ENCODE measurements at regions not wholly inside any gene's neighbourhood (a gene's known extent, or its start where the extent isn't known, plus 50 kb on each side); places are given as distances from the start of the nearest gene placed in this dataset.
A peak's percentile ranks its signal among the peaks of the same experiment; 100 is the strongest.
"Not testable (repeated sequence)": the region's sequence is repeated elsewhere in the genome, so short reads cannot be mapped to it uniquely, and the experiment has no call there.

DNA sequence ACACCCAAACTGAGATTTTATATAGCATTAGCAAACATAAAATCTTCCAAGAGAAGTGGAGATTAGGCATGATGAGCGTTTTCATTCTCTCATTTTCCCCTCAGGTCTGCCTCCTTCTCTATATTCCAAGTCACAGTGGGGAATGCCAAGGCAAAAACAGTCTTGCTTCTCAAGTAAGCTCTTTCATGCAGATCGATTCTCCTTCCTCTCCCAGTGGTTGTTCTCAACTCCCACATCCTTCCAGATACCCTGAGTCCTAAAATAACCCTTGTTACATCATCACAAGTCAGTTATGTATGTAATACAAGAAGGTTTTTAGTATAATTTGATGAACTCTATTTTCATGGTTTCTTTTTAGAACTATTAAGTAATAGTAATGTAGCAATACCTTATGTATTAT, 150.6 kb downstream of the TXNL1 start:
- ATAC-seq: no peak

DNA sequence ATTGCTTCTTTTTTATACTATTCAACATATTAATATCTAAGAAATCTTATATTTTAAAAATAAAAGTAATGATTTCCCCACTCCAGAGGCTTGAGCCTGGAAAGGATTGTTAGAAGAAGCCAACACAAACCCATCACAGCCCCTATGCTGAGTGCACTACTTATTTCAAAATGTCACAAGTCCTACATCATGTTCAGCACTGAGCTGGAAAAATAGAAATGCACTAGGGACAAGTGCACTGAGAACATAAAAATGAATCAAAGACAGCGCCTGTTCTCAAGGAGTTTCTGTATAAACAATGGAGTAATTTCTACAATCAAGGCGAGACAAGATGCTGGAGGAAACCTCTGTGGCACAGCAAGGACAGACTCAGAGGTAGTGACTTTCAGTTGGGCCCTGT, 155.0 kb downstream of the TXNL1 start:
- ATAC-seq: no peak

DNA sequence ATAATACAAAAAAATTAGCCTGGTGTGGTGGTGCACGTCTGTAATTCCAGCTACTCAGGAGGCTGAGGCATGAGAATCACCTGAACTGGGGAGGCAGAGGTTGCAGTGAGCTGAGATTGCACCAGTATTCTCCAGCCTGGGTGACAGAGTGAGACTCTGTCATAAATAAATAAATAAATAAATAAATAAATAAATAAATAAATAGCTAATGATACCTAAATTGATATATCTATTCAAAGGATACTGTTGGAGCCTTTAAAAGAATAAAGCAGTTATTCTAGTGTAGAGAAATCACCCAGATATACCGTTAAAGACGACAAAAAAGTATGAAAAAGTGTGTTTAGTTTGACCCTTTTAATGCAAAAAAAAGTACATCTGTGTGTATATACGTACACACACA, 155.6 kb downstream of the TXNL1 start:
- not testable (repeated sequence) for ATAC-seq

DNA sequence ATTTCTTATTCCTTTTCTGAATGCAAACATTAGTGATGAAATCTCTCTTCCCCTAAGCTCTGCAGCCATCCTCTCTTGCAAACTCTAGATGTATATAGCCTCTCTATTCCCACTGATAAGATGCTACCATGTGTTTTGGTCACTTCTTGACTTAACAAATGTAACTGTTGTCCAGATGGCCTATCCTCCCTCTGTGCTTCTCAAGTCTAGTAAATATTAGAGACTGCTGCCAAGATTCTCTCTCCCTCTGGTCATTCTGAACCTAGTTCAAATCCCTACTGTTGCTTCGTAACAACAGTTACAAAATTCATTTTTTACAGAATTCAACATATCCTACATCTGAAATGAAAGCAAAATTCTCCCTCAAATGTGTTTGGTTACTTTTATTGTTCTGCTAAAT, 156.6 kb downstream of the TXNL1 start:
- ATAC-seq: no peak

DNA sequence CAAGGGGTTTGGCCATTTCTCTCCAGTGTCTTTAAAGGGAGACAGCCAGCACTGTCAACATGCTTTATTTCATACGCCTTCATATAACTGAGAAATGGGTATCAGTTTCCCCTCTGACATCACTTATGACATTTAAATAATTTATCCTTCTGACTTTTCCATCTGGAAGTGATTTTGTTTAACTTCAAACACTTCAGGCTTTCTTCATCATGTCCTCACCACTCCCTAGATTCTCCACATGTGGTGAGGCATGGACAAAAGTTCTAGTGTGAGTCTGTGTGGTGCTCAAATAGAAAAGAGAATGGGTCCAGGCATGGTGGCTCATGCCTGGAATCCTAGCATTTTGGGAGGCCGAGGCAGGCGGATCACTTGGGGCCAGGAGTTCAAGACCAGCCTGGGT, 158.6 kb downstream of the TXNL1 start:
- ATAC-seq: no peak

DNA sequence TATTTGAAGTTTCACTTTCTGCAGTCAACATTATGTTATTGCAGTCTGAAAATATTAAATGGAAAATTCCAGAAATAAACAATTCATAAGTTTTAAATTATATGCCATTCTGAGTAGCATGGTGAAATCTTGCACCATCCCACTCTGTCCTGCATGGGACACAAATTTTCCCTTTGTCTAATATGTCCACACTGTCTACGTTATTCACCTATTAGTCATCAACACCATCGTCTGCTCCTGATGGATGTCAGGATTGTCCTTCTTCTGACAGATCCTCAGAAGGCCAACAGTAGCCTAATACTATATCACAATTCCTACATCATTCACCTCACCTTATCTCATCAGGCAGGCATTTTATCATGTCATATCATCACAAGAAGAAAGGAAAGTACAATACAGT, 163.1 kb downstream of the TXNL1 start:
- no peak for ATAC-seq

DNA sequence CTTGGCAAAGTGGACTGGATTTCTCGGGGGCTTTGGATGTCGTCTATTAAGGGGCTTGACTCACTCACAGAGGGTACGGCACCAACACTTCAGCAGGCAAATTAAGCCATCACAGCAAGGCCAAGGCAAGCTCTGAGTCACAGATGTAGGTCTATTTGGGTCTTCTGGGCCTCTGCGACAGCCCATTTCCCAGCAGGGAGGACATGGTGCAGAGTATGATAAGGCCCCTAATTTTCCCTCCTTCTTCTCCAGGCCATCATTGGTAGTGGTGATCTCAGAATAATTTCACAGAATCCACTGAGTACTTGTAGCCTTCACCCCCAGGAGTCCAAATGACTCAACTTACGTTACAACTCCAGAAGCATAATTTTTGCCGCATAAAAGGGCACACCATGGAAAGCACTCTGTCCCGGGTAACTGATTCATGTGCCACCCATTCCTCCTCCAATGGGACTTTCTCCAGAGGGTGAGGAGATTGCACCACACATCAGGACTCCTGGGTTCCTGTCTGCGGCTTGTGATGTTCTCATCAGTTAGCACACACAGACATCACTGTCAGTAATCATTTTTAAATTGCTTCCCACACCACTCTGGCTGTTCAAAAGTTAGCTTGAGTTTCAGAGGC, 164.9 kb downstream of the TXNL1 start:
- ATAC-seq: no peak

DNA sequence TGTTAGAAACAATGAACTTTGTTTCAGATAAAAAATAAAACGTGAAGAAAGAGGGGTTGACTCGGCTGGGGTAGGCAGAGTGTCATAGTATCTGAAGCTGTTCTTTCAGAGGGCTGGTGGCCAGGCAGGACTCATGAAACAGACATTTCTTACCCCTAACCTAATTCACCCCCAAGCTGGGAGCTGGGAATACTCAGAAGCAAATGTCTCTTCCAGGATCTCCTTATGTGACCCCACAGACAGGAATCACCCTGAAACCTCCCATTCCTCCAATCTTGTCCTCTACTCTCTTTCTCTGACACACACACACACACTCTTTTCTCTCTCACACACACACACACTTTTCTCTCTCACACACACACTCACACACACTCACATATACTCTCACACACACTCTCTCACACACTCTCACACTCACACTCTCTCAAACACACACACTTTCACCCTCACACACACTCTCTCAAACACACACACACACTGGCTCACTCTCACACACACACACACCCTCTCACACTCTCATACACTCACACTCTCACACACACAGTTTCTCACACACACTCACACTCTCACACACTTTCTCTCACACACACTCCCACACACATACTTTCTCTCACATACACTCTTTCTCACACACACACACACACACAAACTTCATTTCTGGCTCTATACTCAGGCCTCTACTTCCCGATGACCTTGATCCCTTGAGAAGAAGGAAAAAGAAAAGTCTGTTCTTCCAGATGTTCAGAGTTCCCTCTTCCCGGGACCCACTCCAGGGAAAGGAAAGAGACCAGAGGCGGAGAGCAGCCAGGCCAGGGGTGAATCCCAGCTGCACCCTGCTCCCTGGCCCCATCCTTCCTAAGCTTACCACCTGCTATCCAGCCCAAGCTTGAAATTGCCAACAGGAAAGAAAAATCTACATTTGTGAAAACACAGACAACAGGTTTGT, 167.7 kb downstream of the TXNL1 start:
- ATAC-seq: no peak

DNA sequence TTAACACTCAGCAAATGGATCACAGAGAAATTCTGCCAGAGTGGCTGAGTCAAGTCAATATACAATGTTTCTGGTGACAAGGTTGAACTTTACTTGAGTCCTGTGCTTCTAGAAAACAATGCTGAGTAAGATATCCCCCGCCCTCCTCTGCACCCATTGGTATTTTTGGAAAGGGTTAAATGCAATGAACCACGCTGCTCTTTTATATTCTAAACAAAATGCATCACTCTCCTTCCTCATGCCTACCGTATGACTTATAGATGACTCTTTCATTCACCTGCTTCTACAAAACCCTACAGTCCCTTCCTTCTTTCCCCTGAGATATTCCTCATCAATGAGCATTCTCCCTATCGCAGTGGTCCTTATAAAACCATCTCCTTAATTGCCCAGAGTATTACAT, 168.8 kb downstream of the TXNL1 start:
- ATAC-seq: peak; percentile 90

DNA sequence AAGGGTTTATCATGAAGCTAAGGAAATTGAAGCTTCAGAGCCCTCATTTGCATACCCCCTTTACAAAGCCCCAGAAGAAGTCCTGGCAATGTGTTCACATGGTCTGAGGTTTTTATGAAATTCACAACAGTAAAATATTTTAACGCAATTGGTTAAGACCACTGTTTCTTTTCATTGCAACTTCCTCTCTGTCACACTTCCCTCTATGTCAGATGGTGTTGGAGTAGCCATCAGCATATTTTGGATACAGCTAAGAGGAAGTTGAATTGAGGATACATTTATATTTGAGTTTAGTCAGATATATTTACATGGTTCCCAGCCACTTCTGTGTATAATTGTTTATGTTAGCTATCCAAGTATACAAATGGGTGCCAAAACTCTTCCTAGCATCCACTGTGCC, 170.0 kb downstream of the TXNL1 start:
- peak; percentile 16 for ATAC-seq

DNA sequence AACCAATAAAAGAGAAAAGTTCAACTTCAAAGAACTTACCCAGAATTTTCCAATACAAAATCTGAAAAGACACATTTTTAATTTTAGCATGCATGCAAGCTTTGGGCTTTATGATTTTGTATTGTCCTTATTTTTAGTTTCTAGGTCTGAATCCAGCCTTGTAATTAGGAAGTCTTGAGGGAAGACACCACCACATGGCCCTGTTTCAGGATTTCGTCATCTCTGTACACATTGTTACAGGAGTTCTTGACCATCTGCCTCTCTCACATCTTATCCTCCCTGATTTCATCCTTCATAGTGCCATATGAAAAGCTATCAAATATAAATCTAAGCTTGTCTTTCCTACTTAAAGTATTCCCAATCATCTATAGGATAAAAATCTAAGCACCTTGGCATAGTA, 176.1 kb downstream of the TXNL1 start:
- no peak for ATAC-seq

DNA sequence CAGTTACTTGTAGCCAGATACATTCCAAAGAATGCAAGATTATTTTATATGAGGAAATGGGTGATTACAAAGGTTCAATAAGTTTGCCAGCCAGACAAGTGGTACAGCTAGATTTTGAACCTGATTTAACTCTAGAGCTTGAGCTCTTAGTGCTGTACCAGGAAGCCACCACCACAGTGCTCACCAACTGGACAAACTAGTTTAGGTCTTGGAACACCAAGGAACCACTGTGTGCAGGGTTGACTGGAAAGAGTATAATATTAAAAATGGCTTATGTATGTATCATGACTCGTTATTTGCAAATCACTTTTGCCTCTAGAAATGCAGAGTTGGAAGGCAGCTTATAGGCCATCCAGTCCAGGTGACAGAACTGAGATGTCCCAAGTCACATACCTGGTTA, 177.2 kb downstream of the TXNL1 start:
- ATAC-seq: peak; percentile 97

DNA sequence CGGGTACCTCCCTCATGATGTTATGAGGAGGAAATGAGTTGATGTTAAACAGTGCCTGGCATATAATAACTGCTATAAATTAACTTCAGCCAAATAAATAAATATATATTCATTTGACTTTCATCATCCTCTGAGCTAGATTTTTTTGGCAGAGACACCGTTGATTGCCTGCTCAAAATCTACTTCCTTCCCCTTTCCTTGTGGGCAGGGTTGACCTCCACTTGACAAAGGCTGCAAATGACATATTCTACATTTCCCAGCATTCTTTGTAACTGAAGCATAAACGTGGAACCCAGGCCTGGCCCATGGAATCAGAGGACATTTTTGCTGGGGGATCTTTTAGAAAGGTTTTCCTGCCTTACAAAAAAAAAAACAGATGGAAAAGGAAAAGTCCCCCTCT, 177.8 kb downstream of the TXNL1 start:
- no peak for ATAC-seq

DNA sequence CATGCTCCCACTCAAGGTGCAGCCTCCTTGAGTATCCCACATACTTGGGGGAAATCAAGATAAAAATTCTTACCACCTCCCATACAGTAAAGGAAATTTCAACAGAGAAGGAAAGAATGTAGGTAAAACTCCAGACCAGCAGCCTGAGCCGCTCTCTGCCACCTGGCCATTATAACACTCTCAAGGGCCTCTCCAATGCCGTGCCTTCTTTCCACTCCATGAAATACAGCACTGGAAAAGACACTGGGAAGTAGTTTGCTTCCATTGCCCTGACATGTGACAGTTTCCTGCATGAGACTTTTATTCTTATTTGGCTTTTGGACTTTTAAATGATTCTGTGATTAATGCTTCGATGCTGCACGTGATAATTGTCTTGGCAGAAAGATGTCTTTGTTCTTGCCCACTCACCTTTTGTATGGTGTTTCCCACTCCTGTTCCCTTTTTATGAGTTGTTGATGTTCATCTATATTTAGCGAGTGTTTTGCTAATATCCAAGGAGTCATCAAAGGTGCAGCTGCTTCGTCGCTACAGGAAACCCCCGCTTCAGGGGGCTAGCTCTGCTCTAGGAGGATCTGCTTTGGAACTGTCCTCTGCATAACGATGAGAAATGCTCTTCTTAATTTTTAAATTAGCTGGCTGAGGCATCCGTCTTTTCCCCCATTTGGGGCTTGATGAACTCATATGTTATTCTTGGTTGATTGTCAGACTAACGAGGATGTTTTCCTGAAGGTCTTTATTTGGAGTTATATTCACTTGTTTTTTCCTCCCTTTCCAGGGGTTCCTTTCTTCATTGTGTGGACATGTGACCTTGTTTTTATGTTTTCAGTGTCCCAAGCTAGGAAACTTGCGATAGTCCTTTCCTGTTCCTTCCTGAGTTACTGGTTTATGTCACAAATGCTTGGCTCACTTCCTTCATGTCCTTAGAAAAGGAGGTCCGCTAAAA, 179.4 kb downstream of the TXNL1 start:
- ATAC-seq: no peak

DNA sequence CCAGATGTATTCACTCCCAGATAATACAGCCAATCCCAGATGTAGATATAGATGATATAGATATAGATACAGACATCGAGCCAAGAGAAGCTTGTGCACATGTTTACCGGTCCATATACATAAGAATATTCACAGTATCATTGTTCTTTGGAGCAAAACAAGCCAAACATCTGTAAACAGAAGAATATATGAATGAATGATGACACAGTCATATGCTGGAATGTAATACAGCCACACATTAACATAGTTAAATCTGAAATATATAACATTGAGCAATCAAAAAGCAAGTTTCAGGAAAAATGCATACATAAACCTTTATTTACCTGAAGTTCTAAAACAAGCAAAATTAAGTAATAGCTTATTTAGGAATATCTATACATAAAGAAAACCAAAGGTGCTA, 182.5 kb downstream of the TXNL1 start:
- ATAC-seq: no peak

DNA sequence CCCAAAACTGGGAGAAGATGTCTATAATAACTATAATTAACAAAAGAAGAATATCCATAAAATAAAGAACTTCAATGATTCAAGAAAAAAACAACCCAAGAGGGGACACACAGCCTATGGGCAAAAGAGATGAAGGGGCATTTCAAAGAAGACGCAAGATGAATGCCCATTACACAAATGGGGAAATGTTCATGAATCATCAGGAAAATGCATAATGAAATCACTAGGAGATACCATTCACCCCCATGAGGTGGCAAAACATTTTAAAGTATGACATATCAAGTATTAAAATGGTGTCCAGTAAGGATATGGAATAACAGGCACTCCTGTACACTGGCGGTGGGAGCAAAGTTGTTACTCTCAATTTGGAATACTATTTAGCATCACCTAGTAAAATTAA, 183.3 kb downstream of the TXNL1 start:
- ATAC-seq: no peak

DNA sequence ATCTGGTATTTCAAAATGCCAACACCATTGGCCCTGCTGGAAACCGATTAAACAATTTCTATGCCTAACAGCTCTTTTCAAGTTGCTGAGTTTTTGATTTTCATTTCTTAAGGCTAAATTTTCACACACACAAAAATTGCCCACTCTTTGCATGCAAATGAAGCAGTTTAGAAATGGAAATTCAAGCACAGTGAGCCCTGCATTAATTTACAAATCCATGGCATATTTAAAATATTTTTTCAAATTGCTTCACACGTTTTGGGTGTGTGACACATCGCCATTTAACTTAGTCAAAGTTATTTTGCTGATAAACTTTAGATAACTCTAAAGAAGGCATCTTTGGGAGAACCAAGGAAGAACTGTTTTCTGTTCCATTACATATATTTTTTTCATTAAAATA, 184.8 kb downstream of the TXNL1 start:
- no peak for ATAC-seq

DNA sequence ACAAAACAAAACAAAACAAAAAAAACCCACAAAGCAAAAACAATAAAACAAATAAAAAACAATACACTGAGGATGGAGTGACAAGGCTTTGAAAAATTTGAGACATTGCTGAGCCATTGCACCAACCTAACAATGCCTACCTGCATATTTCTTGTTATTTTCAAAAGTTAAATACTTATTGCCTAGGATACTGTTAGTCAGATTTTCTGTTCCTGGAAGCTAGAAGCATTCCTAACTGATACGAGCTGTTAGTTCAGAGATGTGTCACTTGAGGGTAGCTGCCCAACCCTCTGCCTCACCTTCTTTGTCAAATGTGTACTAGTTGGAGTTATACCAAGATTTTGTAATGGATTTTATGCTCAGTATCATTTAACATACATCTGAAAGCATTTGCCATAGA, 187.2 kb downstream of the TXNL1 start:
- peak; percentile 63 for ATAC-seq

DNA sequence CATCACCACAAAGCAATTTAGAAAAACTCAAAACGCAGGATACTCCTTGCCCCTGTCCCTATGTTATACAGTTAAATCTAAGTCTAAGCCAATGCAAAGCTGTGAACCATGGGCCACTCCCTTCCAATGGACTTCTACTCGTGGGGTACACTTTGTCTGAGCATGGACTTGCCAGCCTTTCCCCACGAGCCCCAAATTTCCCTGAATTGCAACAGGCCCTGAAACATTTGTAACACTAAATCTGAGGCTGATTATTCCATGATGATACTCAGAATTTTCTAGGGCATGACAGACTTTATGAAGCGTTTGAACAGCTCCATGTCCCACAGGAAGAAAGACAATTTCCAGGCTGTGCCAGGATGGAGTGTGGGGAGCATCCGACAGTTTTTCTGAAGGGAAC, 189.6 kb downstream of the TXNL1 start:
- no peak for ATAC-seq

DNA sequence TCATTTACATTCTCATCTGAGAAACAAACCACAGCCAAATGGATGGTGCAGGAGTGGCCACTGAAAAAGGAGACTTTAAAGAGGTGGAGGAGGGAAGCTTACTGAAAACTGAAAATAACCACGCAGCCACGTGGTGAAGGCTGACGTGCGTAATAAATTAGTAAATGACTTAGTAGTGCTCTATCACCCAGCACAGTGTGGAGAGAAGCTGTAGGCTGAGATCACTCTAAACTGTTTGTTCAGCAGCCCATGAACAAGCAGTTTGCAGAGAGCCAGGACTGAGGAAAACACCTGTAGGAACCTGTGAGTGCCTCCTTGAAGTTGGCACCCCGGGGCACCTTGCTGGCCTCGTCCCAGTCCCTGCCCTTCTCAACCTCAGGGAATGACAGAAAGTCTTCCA, 193.0 kb downstream of the TXNL1 start:
- ATAC-seq: peak; percentile 53

DNA sequence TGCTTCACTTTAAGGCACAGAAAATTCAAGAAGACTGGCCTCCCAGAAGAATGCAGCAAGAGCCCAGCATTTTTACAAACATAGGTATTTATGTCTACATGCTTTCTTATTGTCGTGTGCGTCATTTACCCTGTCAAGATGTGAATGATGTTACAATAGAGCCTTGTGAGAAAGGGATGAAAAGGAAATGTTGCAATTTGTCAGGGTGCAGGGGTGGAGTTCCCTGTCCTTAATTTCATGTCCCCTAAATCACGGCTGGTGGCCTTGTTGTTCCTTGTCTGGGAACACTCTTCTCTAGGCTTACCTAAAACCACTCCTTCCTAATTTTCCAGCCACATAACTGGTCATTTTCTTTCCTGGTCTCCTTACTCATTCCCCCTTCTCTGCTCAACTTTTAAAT, 194.2 kb downstream of the TXNL1 start:
- ATAC-seq: no peak

DNA sequence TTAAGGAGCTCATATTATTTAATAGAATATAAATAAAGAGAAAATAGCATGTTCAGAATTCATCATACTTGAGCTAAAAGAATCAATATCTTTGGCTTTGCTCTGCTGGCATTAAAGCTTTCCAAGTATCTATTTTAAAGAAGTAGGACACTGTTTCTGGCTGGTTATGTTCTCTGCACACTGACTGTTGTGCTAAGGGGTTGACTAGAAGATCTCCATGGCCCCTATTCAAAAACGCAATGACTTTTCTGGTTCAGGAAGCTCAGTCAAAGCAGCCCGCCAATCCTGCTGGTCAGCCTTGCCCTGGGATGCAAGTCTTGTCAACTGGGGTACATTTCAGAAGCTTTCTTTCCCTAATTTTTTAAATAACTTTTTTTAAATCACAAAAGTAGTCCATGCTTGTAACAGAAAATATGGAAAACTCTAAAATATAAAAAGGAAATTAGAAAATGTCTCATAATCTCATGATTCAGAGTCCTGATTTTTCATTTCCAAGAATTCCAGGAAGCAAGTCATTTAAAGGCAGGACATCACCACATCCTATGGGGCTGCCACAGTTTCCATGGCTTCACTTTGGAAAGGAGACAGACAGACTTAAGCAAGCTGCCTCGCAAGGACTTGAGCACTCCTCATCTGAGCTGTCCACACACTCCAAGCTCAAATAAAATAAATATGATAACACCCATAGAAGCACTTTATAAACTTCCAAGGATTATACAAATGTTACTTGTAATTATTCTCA, 195.1 kb downstream of the TXNL1 start:
- ATAC-seq: no peak
